Hematopoietic multipotent progenitor cell (in vitro differentiated cells): ENCODE measurements at regions not wholly inside any gene's neighbourhood (a gene's known extent, or its start where the extent isn't known, plus 50 kb on each side); places are given as distances from the start of the nearest gene placed in this dataset.

Source experiments
- DNase-seq, 3 donors: peaks; one replicate each; pipeline ENCODE4 v3.0.0-alpha.2; 2011 to 2015; ENCODE audit warnings: low read depth in 2 of 3, low spot score in 2 of 3

GRCh38 chr1:50358962-50359361, 64.3 kb downstream of the DMRTA2 start:
- no peak for DNase-seq

- DNase-seq: no peak
These were observed 66.1 kb downstream of the DMRTA2 start for GRCh38 chr1:50357186-50357585.

- DNase-seq: no peak
These were observed 68.4 kb downstream of the DMRTA2 start for GRCh38 chr1:50354813-50355212.

- no peak for DNase-seq
These were observed 70.8 kb downstream of the DMRTA2 start for GRCh38 chr1:50352428-50352827.

GRCh38 chr1:50350868-50351267, 72.4 kb downstream of the DMRTA2 start:
- DNase-seq: no peak

GRCh38 chr1:50350421-50350820, 72.8 kb downstream of the DMRTA2 start:
- DNase-seq: no peak

- DNase-seq: no peak
These were observed 74.0 kb downstream of the DMRTA2 start for GRCh38 chr1:50349242-50349565.

- DNase-seq: peak in 2 of 3 donors; percentile 57 to 83
These were observed 74.6 kb downstream of the DMRTA2 start for GRCh38 chr1:50348449-50349241.

GRCh38 chr1:50347933-50348332, 75.3 kb downstream of the DMRTA2 start:
- DNase-seq: no peak

- DNase-seq: peak in 1 of 3 donors; percentile 20
These were observed 76.6 kb downstream of the DMRTA2 start for GRCh38 chr1:50346621-50347020.

GRCh38 chr1:50343323-50343722, 79.9 kb downstream of the DMRTA2 start:
- no peak for DNase-seq

GRCh38 chr1:50342525-50342924, 80.7 kb downstream of the DMRTA2 start:
- no peak for DNase-seq

GRCh38 chr1:50335036-50335435, 88.2 kb downstream of the DMRTA2 start:
- DNase-seq: no peak

GRCh38 chr1:50333595-50333974, 89.7 kb downstream of the DMRTA2 start:
- peak in 2 of 3 donors; percentile 50 to 70 for DNase-seq

GRCh38 chr1:50332941-50333594, 90.2 kb downstream of the DMRTA2 start:
- peak in 2 of 3 donors; percentile 54 to 56 for DNase-seq

GRCh38 chr1:50329332-50329932, 93.8 kb downstream of the DMRTA2 start:
- DNase-seq: no peak

- no peak for DNase-seq
These were observed 94.7 kb downstream of the DMRTA2 start for GRCh38 chr1:50328552-50328951.

GRCh38 chr1:50326026-50326425, 97.2 kb downstream of the DMRTA2 start:
- DNase-seq: no peak

GRCh38 chr1:50322579-50322978, 100.7 kb downstream of the DMRTA2 start:
- DNase-seq: no peak

- no peak for DNase-seq
These were observed 104.8 kb downstream of the DMRTA2 start for GRCh38 chr1:50318428-50318827.

GRCh38 chr1:50308878-50309277, 114.4 kb downstream of the DMRTA2 start:
- peak in 2 of 3 donors; percentile 56 to 79 for DNase-seq

GRCh38 chr1:50305808-50306207, 117.4 kb downstream of the DMRTA2 start:
- no peak for DNase-seq
